MM.1S (cell line): ENCODE measurements at regions not wholly inside any gene's neighbourhood (a gene's known extent, or its start where the extent isn't known, plus 50 kb on each side); places are given as distances from the start of the nearest gene placed in this dataset.

Source experiments
- DNase-seq: peaks from one replicate; pipeline ENCODE4 v3.0.0-alpha.2; 2015
- H2AFZ ChIP-seq: fragments of 300-600 bp; sonication (generic); 2 replicates; pipeline ENCODE4 v1.6.0; 2016; ENCODE audit warnings: antibody characterized with exemption, low read length
- H3F3A ChIP-seq: fragments of 300-600 bp; sonication (generic); 2 replicates; pipeline ENCODE4 v1.6.1; 2016; ENCODE audit warnings: mild to moderate bottlenecking, antibody characterized with exemption, low read length, moderate library complexity, mixed read lengths; ENCODE audit not compliant: insufficient read depth
- H3K27ac ChIP-seq: fragments of 300-600 bp; sonication (generic); 2 replicates; pipeline ENCODE4 v1.5.1; 2016; ENCODE audit warnings: mild to moderate bottlenecking, low read length
- H3K27me3 ChIP-seq: fragments of 300-600 bp; sonication (generic); replicated peaks from 2 replicates; pipeline ENCODE4 v1.6.0; 2016; ENCODE audit warnings: low read length; ENCODE audit not compliant: insufficient read depth
- H3K36me3 ChIP-seq: fragments of 300-600 bp; sonication (generic); replicated peaks from 2 replicates; pipeline ENCODE4 v1.6.1; 2016; ENCODE audit warnings: mild to moderate bottlenecking, low read length, mixed read lengths; ENCODE audit not compliant: insufficient read depth
- H3K4me1 ChIP-seq: fragments of 300-600 bp; sonication (generic); 2 replicates; pipeline ENCODE4 v1.6.1; 2016; ENCODE audit warnings: low read length, mixed read lengths
- H3K4me2 ChIP-seq: fragments of 300-600 bp; sonication (generic); 2 replicates; pipeline ENCODE4 v1.6.0; 2016; ENCODE audit warnings: low read depth, low read length
- H3K4me3 ChIP-seq: fragments of 300-600 bp; sonication (generic); 2 replicates; pipeline ENCODE4 v1.5.1; 2016; ENCODE audit warnings: low read length, mixed read lengths
- H3K79me2 ChIP-seq: fragments of 300-600 bp; sonication (generic); 2 replicates; pipeline ENCODE4 v1.6.1; 2016; ENCODE audit warnings: mixed run types, low read length, mixed read lengths
- H3K9ac ChIP-seq: fragments of 300-600 bp; sonication (generic); 2 replicates; pipeline ENCODE4 v1.6.1; 2016; ENCODE audit warnings: low read length, mixed read lengths
- H3K9me2 ChIP-seq: fragments of 300-600 bp; sonication (generic); replicated peaks from 2 replicates; pipeline ENCODE4 v1.6.1; 2016; ENCODE audit warnings: mild to moderate bottlenecking, low read length, mixed read lengths; ENCODE audit not compliant: insufficient read depth
- H3K9me3 ChIP-seq: fragments of 300-600 bp; sonication (generic); replicated peaks from 2 replicates; pipeline ENCODE4 v1.6.1; 2016; ENCODE audit warnings: mild to moderate bottlenecking, low read length, mixed read lengths; ENCODE audit not compliant: insufficient read depth
- H4K20me1 ChIP-seq: fragments of 300-600 bp; sonication (generic); 2 replicates; pipeline ENCODE4 v1.6.1; 2016; ENCODE audit warnings: mild to moderate bottlenecking, low read length, moderate library complexity, mixed read lengths; ENCODE audit not compliant: insufficient read depth
- CTCF ChIP-seq: fragments of 300-600 bp; sonication (generic); IDR thresholded peaks from 2 replicates; pipeline ENCODE4 v1.5.1; 2016; ENCODE audit warnings: antibody characterized with exemption, low read length, mixed read lengths
- EZH2 ChIP-seq: fragments of 300-600 bp; sonication (generic); optimal IDR thresholded peaks from 2 replicates; pipeline ENCODE3; 2017; ENCODE audit warnings: low read depth, mild to moderate bottlenecking, antibody characterized with exemption, low read length, mixed read lengths
- EZH2phosphoT487 ChIP-seq: fragments of 300-600 bp; sonication (generic); IDR thresholded peaks from 2 replicates; pipeline ENCODE4 v1.6.1; 2018; ENCODE audit warnings: antibody characterized with exemption, low read length

DNA sequence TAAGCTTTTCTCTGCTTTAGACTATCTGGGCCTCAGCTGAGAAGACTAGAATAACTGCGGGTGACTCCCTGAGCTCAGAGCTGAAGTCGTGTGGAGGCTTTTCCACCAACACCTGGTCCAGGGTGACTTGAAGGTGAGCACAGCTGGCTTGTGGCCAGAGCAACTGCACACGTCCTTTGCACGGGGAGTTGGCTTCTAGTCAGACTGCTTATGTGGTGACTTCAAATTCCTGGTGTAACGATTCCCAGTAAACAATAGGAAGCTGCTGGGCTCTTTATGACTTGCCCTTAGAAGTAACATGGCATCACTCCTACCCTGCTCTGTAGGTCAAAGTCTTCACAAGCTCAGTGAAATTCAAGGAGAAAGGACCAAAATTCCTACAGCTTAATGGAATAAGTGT is 800.6 kb upstream of the CDH6 start:
- Histone ChIP-seq H3K9me2 (no peaks in the 10 kb centered on the region), H3K36me3 (no peaks in the 10 kb centered on the region), H3K27me3 (no peaks in the 10 kb centered on the region), H3K27ac (no peak overlapping the region), H4K20me1 (no peaks in the 10 kb centered on the region), H3K79me2 (no peaks in the 10 kb centered on the region), H3F3A (no peaks in the 10 kb centered on the region), H3K9me3 (no peaks in the 10 kb centered on the region), H3K4me2 (no peak overlapping the region), H3K4me1 (no peaks in the 10 kb centered on the region), H3K4me3 (no peak overlapping the region), H2AFZ (no peak overlapping the region), H3K9ac (no peak overlapping the region)
- TF ChIP-seq EZH2phosphoT487 (no peak), CTCF (no peak), EZH2 (no peak)
- DNase-seq = peak; percentile 37

- Histone ChIP-seq H3K36me3 (no peaks in the 10 kb centered on the region), H3K27ac (no peak overlapping the region), H2AFZ (no peak overlapping the region), H3K9me2 (no peaks in the 10 kb centered on the region), H3K4me1 (no peaks in the 10 kb centered on the region), H3K27me3 (no peaks in the 10 kb centered on the region), H3K79me2 (no peaks in the 10 kb centered on the region), H3K9me3 (no peaks in the 10 kb centered on the region), H3K4me2 (no peak overlapping the region), H4K20me1 (no peaks in the 10 kb centered on the region), H3F3A (no peaks in the 10 kb centered on the region), H3K9ac (no peak overlapping the region), H3K4me3 (no peak overlapping the region)
- TF ChIP-seq EZH2 (no peak), CTCF (no peak), EZH2phosphoT487 (no peak)
- no peak for DNase-seq
Measured at GRCh38 chr5:30390095-30390494, 803.4 kb upstream of the CDH6 start.

DNA sequence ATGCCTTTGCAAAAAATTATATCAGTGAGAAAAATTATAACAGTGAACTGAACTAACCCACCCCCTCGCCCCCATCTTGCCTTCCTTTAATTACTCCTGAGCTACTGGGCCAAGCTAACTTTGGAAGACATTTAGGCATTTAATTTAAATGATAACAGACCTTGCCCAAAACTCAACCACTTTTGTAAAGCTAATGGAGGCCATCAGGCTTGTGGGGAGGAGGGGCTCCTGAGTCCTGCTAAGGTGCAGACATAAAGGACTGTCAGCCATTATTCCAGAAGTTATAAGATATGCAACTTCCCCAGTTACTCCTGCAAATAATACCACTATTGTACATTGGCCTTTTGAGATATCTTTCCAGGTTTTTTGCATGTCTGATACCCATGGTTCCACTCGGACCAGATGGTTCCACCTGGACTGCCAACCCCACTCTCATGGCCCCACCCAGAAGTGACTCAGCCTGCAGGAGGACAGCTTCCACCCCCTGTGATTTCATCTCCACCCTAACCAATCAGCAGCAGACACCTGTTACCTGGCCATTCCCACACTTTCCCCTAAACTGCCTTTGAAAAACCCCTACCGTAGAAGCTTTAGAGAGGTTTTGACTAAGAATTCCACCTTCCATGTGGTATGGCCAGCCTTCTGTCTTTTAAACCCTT is 805.4 kb upstream of the CDH6 start:
- Histone ChIP-seq H3K9me2 (no peaks in the 10 kb centered on the region), H4K20me1 (no peaks in the 10 kb centered on the region), H3F3A (no peaks in the 10 kb centered on the region), H3K9me3 (no peaks in the 10 kb centered on the region), H3K9ac (no peak overlapping the region), H3K36me3 (no peaks in the 10 kb centered on the region), H3K4me3 (no peak overlapping the region), H3K27ac (no peak overlapping the region), H3K4me2 (no peak overlapping the region), H3K4me1 (no peaks in the 10 kb centered on the region), H2AFZ (no peak overlapping the region), H3K27me3 (no peaks in the 10 kb centered on the region), H3K79me2 (no peaks in the 10 kb centered on the region)
- no peak for DNase-seq
- TF ChIP-seq CTCF (no peak), EZH2phosphoT487 (no peak), EZH2 (no peak)
